ENCODE measurements at regions not wholly inside any gene's neighbourhood (a gene's known extent, or its start where the extent isn't known, plus 50 kb on each side); places are given as distances from the start of the nearest gene placed in this dataset.

- TF ChIP-seq ZBTB10 (CRISPR knock-in tag; IDR thresholded peaks at IDR 0.05; ENCODE audit: borderline replicate concordance) (no peak), GPN1 (CRISPR knock-in tag; IDR thresholded peaks at IDR 0.05; ENCODE audit: borderline replicate concordance) (no peak), ZNF878 (CRISPR knock-in tag; IDR thresholded peaks at IDR 0.05) (no peak), ZNF280D (CRISPR knock-in tag; IDR thresholded peaks at IDR 0.05) (no peak), NFYC (CRISPR knock-in tag; IDR thresholded peaks at IDR 0.05) (no peak), HMG20B (CRISPR knock-in tag; conservative IDR thresholded peaks at IDR 0.05) (no peak), ZNF883 (CRISPR knock-in tag; IDR thresholded peaks at IDR 0.05; ENCODE audit: not compliant biosample characterization) (no peak), LBX2 (CRISPR knock-in tag; IDR thresholded peaks at IDR 0.05; ENCODE audit: borderline replicate concordance) (no peak), EP300 (IDR thresholded peaks at IDR 0.05; ENCODE audit: low read depth in 2 of 2, low read length in 2 of 2) (no peak), EP300 (CRISPR knock-in tag; IDR thresholded peaks at IDR 0.05; ENCODE audit: borderline replicate concordance) (no peak)
Measured at GRCh38 chr20:52432740-52433139, 241.2 kb upstream of the ZFP64 start (continued).
